GM12865 (cell line): ENCODE measurements at regions not wholly inside any gene's neighbourhood (a gene's known extent, or its start where the extent isn't known, plus 50 kb on each side); places are given as distances from the start of the nearest gene placed in this dataset.

Experiments
- DNase-seq: peaks from one replicate; pipeline ENCODE4 v3.0.0; 2010; ENCODE audit warnings: low read depth
- H3K4me3 ChIP-seq: 2 replicates; pipeline ENCODE4 v1.5.1; 2011; ENCODE audit warnings: mild to moderate bottlenecking, low read depth, low read length, control low read depth
- TF ChIP-seq, protein P1 (sequence below): IDR thresholded peaks from 2 replicates; pipeline ENCODE4 v1.5.1; 2011; ENCODE audit warnings: low read length, control low read depth, low read depth, inconsistent platforms; ENCODE audit not compliant: insufficient read depth; ENCODE audit errors: missing control alignments

DNA sequence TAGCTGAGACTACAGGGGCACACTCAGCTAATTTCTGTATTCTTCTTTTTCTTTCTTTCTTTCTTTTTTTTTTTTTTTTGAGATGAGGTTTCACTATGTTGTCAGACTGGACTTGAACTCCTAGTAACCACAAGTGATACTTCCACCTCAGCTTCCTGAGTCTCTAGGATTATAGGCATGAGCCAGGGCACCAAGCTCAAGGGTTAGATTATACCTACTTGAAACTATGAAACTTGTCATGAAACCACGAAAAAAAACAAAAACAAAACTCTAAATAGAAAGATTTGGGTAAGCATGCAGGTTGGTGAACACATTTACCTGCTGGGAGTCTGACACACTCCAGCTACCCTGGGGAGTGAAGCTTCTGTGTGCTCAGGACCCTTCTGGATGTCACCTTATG, 2250.4 kb downstream of the MRPL39 start:
- TF ChIP-seq, protein P1, sequence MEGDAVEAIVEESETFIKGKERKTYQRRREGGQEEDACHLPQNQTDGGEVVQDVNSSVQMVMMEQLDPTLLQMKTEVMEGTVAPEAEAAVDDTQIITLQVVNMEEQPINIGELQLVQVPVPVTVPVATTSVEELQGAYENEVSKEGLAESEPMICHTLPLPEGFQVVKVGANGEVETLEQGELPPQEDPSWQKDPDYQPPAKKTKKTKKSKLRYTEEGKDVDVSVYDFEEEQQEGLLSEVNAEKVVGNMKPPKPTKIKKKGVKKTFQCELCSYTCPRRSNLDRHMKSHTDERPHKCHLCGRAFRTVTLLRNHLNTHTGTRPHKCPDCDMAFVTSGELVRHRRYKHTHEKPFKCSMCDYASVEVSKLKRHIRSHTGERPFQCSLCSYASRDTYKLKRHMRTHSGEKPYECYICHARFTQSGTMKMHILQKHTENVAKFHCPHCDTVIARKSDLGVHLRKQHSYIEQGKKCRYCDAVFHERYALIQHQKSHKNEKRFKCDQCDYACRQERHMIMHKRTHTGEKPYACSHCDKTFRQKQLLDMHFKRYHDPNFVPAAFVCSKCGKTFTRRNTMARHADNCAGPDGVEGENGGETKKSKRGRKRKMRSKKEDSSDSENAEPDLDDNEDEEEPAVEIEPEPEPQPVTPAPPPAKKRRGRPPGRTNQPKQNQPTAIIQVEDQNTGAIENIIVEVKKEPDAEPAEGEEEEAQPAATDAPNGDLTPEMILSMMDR, result no peak

DNA sequence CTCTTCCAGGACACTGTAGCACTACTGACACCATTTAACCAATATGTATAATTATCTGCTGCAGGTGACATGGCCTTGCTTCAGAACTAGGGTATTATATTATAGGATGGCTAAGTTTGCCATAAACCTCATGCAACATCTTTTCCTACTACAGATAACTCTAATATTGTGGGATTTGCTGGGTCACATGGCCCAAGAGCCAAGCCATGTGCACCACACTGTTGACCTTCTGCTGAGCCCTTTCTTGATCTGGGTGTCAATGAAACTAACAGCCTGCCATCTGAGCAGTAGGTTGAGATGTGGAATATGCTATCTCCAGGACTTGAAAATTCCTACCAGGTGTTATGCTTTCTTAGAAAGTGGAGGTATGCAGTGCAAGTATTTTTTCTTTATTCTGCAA, 2291.1 kb downstream of the MRPL39 start:
- no peak for DNase-seq
- H3K4me3 ChIP-seq, result no peak overlapping the region

More for the DNA sequence above, 2250.4 kb downstream of the MRPL39 start:
- no peak for DNase-seq
- no peak overlapping the region for H3K4me3 ChIP-seq

DNA sequence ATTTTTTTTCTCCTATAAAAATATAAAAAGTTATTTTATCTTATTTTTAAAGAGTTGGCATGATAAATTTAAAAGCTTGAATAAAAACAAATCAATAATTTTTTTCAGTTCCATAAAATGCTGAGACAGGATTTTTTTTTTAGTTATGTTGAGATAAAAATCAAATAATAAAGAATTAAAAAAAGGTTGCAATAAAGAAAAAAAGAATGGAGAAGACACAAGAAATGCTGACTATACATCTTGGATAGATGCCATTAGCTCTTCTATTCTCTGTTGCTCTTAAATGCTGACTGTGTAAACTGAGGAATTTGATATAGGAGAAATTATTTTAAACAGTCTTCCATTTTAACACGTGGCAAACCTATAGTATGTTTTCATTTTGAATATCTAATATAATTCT, 2298.5 kb downstream of the MRPL39 start:
- H3K4me3 ChIP-seq, result no peak overlapping the region
- DNase-seq, result no peak
- TF ChIP-seq, protein P1, result no peak

More for the DNA sequence above, 2291.1 kb downstream of the MRPL39 start:
- TF ChIP-seq, protein P1, result no peak

DNA sequence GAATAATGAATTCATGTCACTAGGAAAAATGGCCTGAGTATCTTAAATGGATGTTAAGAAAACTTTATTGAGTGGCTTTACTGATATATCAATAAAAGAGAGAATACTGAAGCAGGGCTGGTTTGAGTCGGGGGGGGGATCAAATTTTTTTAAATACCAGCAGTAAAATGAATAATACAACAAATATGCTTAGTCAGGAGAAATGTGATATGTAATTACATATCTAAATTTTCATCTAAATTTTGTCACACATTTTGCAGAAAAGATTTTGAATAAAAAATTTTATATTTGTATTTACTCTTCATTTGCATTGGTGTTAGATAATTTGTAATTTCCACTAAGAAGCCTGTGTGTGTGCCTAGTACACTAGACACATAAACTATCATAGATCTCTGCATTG, 2300.2 kb downstream of the MRPL39 start:
- H3K4me3 ChIP-seq, result no peak overlapping the region
- no peak for DNase-seq
- TF ChIP-seq, protein P1, result no peak

DNA sequence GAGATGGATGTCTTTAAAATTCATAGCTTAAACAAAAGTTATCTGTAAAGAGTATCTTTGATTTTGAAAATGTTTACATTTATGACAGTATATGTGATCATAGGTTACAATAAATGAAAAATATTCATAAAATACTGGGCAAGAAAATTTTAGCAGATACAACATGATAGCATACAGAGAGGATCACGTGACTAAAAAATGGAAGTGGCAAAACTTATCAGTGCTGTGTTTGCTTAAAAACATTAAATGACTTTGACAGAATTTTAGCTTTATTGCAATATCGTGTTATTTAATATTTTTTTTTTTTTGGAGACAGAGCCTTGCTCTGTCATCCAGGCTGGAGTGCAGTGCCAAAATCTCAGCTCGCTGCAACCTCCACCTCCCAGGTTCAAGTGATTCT, 2294.1 kb downstream of the NCAM2 start:
- TF ChIP-seq, protein P1, result no peak
- no peak overlapping the region for H3K4me3 ChIP-seq
- DNase-seq, result no peak

DNA sequence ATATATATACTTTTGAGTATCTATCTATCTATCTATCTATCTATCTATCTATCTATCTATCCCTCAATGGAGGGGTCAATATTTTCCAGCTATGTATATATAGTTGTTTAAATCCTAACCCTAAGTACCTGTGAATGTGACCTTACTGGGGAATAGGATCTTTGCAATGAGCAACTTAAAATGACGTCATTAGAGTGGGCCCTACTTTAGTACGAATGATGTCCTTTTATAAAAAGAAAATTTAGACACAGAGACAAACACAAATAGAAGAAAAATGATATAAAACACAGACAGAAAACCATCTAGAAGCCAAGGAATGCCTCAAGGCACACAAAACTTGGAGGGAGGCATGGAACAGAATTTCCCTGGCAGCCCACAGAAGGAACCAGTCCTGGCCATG, 2283.7 kb downstream of the NCAM2 start:
- TF ChIP-seq, protein P1, result no peak
- no peak for DNase-seq
- no peak overlapping the region for H3K4me3 ChIP-seq

DNA sequence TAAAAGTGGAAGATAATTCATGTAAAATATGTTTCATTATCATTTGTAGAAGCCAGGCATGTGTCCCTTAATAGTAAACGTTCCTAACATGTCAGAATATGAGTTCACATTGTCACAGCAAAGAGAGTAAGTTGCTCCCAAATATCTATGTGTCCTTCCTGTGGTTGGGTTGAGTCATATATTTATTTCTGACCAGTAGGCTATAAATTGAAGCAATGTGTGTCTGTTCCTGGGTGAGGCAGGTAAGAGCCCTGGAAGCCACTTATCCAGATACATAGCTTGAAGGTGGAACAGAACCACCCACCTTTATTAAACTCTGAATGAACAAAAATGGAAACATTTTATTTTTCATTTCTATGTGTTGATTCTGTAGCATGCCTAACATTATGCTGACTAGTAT, 2251.6 kb downstream of the NCAM2 start:
- no peak overlapping the region for H3K4me3 ChIP-seq
- TF ChIP-seq, protein P1, result no peak
- no peak for DNase-seq
